Trophoblast cell (in vitro differentiated cells and primary cell): ENCODE measurements at regions not wholly inside any gene's neighbourhood (a gene's known extent, or its start where the extent isn't known, plus 50 kb on each side); places are given as distances from the start of the nearest gene placed in this dataset.

ENCODE experiments used
- DNase-seq, 2 donors: peaks; one replicate each; pipeline ENCODE4 v3.0.0-alpha.2; 2016
- H2AFZ ChIP-seq: 2 replicates; pipeline ENCODE4 v1.6.1; 2013; ENCODE audit warnings: low read length, moderate library complexity, mild to moderate bottlenecking; ENCODE audit not compliant: insufficient read depth, poor library complexity
- H2AK5ac ChIP-seq: 2 replicates; pipeline ENCODE4 v1.6.1; 2013; ENCODE audit warnings: mild to moderate bottlenecking, low read length
- H2BK120ac ChIP-seq: 2 replicates; pipeline ENCODE4 v1.6.1; 2013; ENCODE audit warnings: low read length, mild to moderate bottlenecking, moderate library complexity; ENCODE audit not compliant: insufficient read depth, poor library complexity
- H2BK12ac ChIP-seq: 2 replicates; pipeline ENCODE4 v1.6.1; 2013; ENCODE audit warnings: mild to moderate bottlenecking, low read length, moderate library complexity
- H2BK5ac ChIP-seq: 2 replicates; pipeline ENCODE4 v1.6.1; 2013; ENCODE audit warnings: low read length, low read depth, moderate library complexity, mild to moderate bottlenecking; ENCODE audit not compliant: poor library complexity
- H3K14ac ChIP-seq: 2 replicates; pipeline ENCODE4 v1.6.1; 2013; ENCODE audit warnings: mild to moderate bottlenecking, low read length
- H3K18ac ChIP-seq: 2 replicates; pipeline ENCODE4 v1.6.1; 2013; ENCODE audit warnings: mild to moderate bottlenecking, low read length
- H3K23ac ChIP-seq: 2 replicates; pipeline ENCODE4 v1.6.1; 2013; ENCODE audit warnings: low read length
- H3K27ac ChIP-seq: 2 replicates; pipeline ENCODE4 v1.5.1; 2013; ENCODE audit warnings: low read depth, mild to moderate bottlenecking, inconsistent platforms, low read length, moderate library complexity
- H3K27me3 ChIP-seq: 2 replicates; pipeline ENCODE4 v1.6.1; 2013; ENCODE audit warnings: inconsistent platforms, mild to moderate bottlenecking, low read length, moderate library complexity; ENCODE audit not compliant: insufficient read depth
- H3K36me3 ChIP-seq, 2 experiments: 1 replicate in 1 of 2; 2 replicates in 1 of 2; pipeline ENCODE4 v1.6.1; 2013; ENCODE audit warnings: low read length in 2 of 2, mild to moderate bottlenecking in 2 of 2, moderate library complexity in 1 of 2; ENCODE audit not compliant: insufficient read depth in 2 of 2, control insufficient read depth in 1 of 2
- H3K4ac ChIP-seq: 2 replicates; pipeline ENCODE4 v1.6.1; 2013; ENCODE audit warnings: low read depth, mild to moderate bottlenecking, low read length, moderate library complexity
- H3K4me1 ChIP-seq, 2 experiments: 1 replicate in 1 of 2; 2 replicates in 1 of 2; pipeline ENCODE4 v1.6.1; 2013; ENCODE audit warnings: low read length in 2 of 2, mild to moderate bottlenecking in 2 of 2, moderate library complexity in 1 of 2; ENCODE audit not compliant: insufficient read depth in 2 of 2, control insufficient read depth in 1 of 2
- H3K4me2 ChIP-seq: 2 replicates; pipeline ENCODE4 v1.6.1; 2013; ENCODE audit warnings: inconsistent platforms, mild to moderate bottlenecking, low read length, moderate library complexity
- H3K4me3 ChIP-seq: 2 replicates; pipeline ENCODE4 v1.5.1; 2013; ENCODE audit warnings: mild to moderate bottlenecking, low read depth, low read length, inconsistent platforms
- H3K79me1 ChIP-seq: one replicate; pipeline ENCODE4 v1.6.1; 2013; ENCODE audit warnings: low read length
- H3K79me2 ChIP-seq: 2 replicates; pipeline ENCODE4 v1.6.1; 2013; ENCODE audit warnings: low read length, mild to moderate bottlenecking; ENCODE audit not compliant: control insufficient read depth, insufficient read depth, poor library complexity
- H3K9ac ChIP-seq: 2 replicates; pipeline ENCODE4 v1.6.1; 2013; ENCODE audit warnings: mild to moderate bottlenecking, low read length
- H3K9me3 ChIP-seq: 2 replicates; pipeline ENCODE4 v1.6.1; 2013; ENCODE audit warnings: low read depth, mild to moderate bottlenecking, control low read depth, inconsistent platforms, low read length; ENCODE audit not compliant: insufficient read depth
- H4K12ac ChIP-seq: 2 replicates; pipeline ENCODE4 v1.6.1; 2013; ENCODE audit warnings: low read depth, mild to moderate bottlenecking, low read length, moderate library complexity
- H4K8ac ChIP-seq: 2 replicates; pipeline ENCODE4 v1.6.1; 2013; ENCODE audit warnings: low read depth, mild to moderate bottlenecking, low read length, moderate library complexity
- H4K91ac ChIP-seq: one replicate; pipeline ENCODE4 v1.6.1; 2013; ENCODE audit warnings: low read depth, mild to moderate bottlenecking, low read length, moderate library complexity
- WGBS: extraction: QIAGEN DNeasy Blood & Tissue Kit; methylation state at CpG from one replicate; pipeline ENCODE4 v1.1.7; 2013; ENCODE audit warnings: missing lambda C conversion rate; ENCODE audit not compliant: insufficient read length, insufficient coverage; ENCODE audit errors: extremely low coverage; 5-methylcytosine and 5-hydroxymethylcytosine counted together

DNA sequence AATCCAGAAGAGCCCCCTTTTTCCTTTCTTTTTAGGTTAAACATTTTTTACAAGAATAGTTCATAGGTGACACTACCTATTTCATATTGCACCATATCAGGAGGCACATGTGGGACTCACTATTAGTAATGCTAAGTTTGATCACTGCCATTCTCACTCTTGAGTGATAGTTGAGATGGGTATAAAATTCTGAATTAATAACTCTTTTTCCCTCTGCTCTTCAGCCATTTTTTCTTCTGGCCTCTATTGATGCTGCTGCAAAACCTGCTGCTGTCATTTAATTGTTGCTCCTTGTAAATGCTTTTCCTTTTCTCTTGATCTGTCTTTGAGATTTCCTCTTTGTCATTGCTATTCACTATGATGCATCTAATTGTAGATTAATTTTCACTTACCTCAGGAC lies 482.0 kb downstream of the MID1IP1 start:
- Histone ChIP-seq H3K9ac (no peak overlapping the region), H3K27me3 (no peaks in the 10 kb centered on the region), H4K8ac (no peak overlapping the region), H3K4ac (no peak overlapping the region), H3K4me2 (no peak overlapping the region), H4K12ac (no peak overlapping the region), H2BK5ac (no peak overlapping the region), H3K79me2 (no peaks in the 10 kb centered on the region), H3K4me3 (no peak overlapping the region), H3K18ac (no peak overlapping the region), H2BK12ac (no peak overlapping the region), H3K36me3 (no peaks in the 10 kb centered on the region), H4K91ac (no peak overlapping the region), H3K27ac (no peak overlapping the region), H3K23ac (no peak overlapping the region), H2AFZ (no peak overlapping the region), H3K79me1 (no peaks in the 10 kb centered on the region), H3K4me1 (no peaks in the 10 kb centered on the region), H2AK5ac (no peak overlapping the region), H2BK120ac (no peak overlapping the region), H3K14ac (no peak overlapping the region), H3K9me3 (no peaks in the 10 kb centered on the region)
- no peak for DNase-seq

GRCh38 chrX:39288592-39288991 lies 487.3 kb downstream of the MID1IP1 start:
- no peak overlapping the region for H3K9ac ChIP-seq
- H2BK5ac ChIP-seq, result no peak overlapping the region
- no peak overlapping the region for H3K4me3 ChIP-seq
- no peak overlapping the region for H4K8ac ChIP-seq
- no peak overlapping the region for H3K4me2 ChIP-seq
- H3K79me1 ChIP-seq, result no peaks in the 10 kb centered on the region
- no CpG with 5 or more reads among the region's 3 CpGs for WGBS
- no peaks in the 10 kb centered on the region for H3K9me3 ChIP-seq
- no peak overlapping the region for H2BK12ac ChIP-seq
- no peak overlapping the region for H3K23ac ChIP-seq
- H2AK5ac ChIP-seq, result no peak overlapping the region
- H2BK120ac ChIP-seq, result no peak overlapping the region
- H3K14ac ChIP-seq, result no peak overlapping the region
- no peak overlapping the region for H4K91ac ChIP-seq
- no peaks in the 10 kb centered on the region for H3K27me3 ChIP-seq
- no peaks in the 10 kb centered on the region for H3K79me2 ChIP-seq
- H3K27ac ChIP-seq, result no peak overlapping the region
- no peak overlapping the region for H2AFZ ChIP-seq
- no peak overlapping the region for H3K4ac ChIP-seq
- H3K36me3 ChIP-seq, result no peaks in the 10 kb centered on the region
- no peak for DNase-seq
- H4K12ac ChIP-seq, result no peak overlapping the region
- H3K4me1 ChIP-seq, result no peaks in the 10 kb centered on the region
- no peak overlapping the region for H3K18ac ChIP-seq

DNA sequence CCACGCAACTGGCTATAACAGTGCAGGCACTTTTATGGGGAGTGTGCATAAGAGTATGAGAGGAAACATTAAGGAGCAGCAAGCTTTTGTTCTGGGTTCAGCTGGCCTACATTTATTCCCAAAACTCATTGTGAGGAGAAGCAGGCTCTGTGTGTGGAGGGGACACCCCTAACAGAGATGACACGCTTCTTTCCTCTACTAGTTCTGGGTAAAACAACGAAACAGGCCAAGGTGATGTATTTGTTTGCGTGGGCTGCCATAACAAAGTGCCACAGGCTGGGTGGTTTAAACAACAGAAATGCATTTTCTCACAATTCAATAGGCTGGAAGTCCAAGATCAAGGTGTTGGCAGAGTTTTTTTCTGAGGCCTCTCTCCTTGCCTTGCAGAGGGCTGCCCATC lies 488.6 kb downstream of the MID1IP1 start:
- Histone ChIP-seq H3K79me2 (no peaks in the 10 kb centered on the region), H3K36me3 (no peaks in the 10 kb centered on the region), H3K14ac (no peak overlapping the region), H2AFZ (no peak overlapping the region), H3K9me3 (no peaks in the 10 kb centered on the region), H3K27ac (no peak overlapping the region), H2BK5ac (no peak overlapping the region), H2BK12ac (no peak overlapping the region), H3K4me1 (no peaks in the 10 kb centered on the region), H2BK120ac (no peak overlapping the region), H3K4me2 (no peak overlapping the region), H3K79me1 (no peaks in the 10 kb centered on the region), H4K8ac (no peak overlapping the region), H2AK5ac (no peak overlapping the region), H3K9ac (no peak overlapping the region), H3K4me3 (no peak overlapping the region), H3K18ac (no peak overlapping the region), H4K91ac (no peak overlapping the region), H4K12ac (no peak overlapping the region), H3K23ac (no peak overlapping the region), H3K27me3 (no peaks in the 10 kb centered on the region), H3K4ac (no peak overlapping the region)
- no CpG with 5 or more reads among the region's 4 CpGs for WGBS
- DNase-seq, result no peak

- whole genome bisulfite sequencing, result no CpG with 5 or more reads among the region's 3 CpGs
- no peak overlapping the region for H3K4ac ChIP-seq
- H3K4me3 ChIP-seq, result no peak overlapping the region
- no peak overlapping the region for H3K4me2 ChIP-seq
- H3K9ac ChIP-seq, result no peak overlapping the region
- H2BK12ac ChIP-seq, result no peak overlapping the region
- H2AK5ac ChIP-seq, result no peak overlapping the region
- H3K27ac ChIP-seq, result no peak overlapping the region
- H3K27me3 ChIP-seq, result no peaks in the 10 kb centered on the region
- H3K23ac ChIP-seq, result no peak overlapping the region
- H2BK120ac ChIP-seq, result no peak overlapping the region
- no peak overlapping the region for H3K14ac ChIP-seq
- H3K79me2 ChIP-seq, result no peaks in the 10 kb centered on the region
- H3K18ac ChIP-seq, result no peak overlapping the region
- no peaks in the 10 kb centered on the region for H3K36me3 ChIP-seq
- no peak overlapping the region for H4K8ac ChIP-seq
- H2AFZ ChIP-seq, result no peak overlapping the region
- H2BK5ac ChIP-seq, result no peak overlapping the region
- no peak overlapping the region for H4K91ac ChIP-seq
- no peak for DNase-seq
- H3K79me1 ChIP-seq, result no peaks in the 10 kb centered on the region
- no peaks in the 10 kb centered on the region for H3K4me1 ChIP-seq
- no peaks in the 10 kb centered on the region for H3K9me3 ChIP-seq
- H4K12ac ChIP-seq, result no peak overlapping the region
These were observed 491.9 kb downstream of the MID1IP1 start for GRCh38 chrX:39293203-39293602.

DNA sequence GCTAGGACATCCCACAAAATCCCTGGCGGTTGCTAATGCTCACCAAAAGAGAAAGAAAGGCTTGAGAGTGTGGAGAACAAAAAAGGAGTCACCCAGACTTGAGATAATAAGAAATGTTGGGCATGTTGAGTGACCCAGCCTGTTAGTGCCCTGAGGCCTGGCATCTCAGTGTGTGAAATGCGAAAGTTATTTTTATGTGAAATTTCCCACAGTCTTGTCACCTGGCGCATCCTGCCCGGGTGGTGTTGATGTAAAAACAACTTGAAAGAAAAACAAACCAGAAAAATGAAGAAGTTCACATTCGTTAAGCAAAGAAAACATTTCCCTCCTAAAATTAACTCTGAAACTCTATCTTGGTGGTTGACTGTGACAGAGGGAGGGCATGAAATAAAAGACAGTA lies 495.2 kb downstream of the MID1IP1 start:
- no CpG with 5 or more reads among the region's 5 CpGs for WGBS
- no peak overlapping the region for H2AFZ ChIP-seq

More for the DNA sequence above, 495.2 kb downstream of the MID1IP1 start:
- no peak for DNase-seq
- Histone ChIP-seq H3K4me1 (no peaks in the 10 kb centered on the region), H2BK120ac (no peak overlapping the region), H3K14ac (no peak overlapping the region), H2BK5ac (no peak overlapping the region), H4K8ac (no peak overlapping the region), H3K4ac (no peak overlapping the region), H2AK5ac (no peak overlapping the region), H3K9me3 (no peaks in the 10 kb centered on the region), H3K79me2 (no peaks in the 10 kb centered on the region), H3K36me3 (no peaks in the 10 kb centered on the region), H3K9ac (no peak overlapping the region), H4K12ac (no peak overlapping the region), H2BK12ac (no peak overlapping the region), H3K23ac (no peak overlapping the region), H3K27me3 (no peaks in the 10 kb centered on the region), H3K4me2 (no peak overlapping the region), H3K27ac (no peak overlapping the region), H4K91ac (no peak overlapping the region), H3K18ac (no peak overlapping the region), H3K79me1 (no peaks in the 10 kb centered on the region), H3K4me3 (no peak overlapping the region)
